ENCODE measurements at regions not wholly inside any gene's neighbourhood (a gene's known extent, or its start where the extent isn't known, plus 50 kb on each side); places are given as distances from the start of the nearest gene placed in this dataset.

DNA sequence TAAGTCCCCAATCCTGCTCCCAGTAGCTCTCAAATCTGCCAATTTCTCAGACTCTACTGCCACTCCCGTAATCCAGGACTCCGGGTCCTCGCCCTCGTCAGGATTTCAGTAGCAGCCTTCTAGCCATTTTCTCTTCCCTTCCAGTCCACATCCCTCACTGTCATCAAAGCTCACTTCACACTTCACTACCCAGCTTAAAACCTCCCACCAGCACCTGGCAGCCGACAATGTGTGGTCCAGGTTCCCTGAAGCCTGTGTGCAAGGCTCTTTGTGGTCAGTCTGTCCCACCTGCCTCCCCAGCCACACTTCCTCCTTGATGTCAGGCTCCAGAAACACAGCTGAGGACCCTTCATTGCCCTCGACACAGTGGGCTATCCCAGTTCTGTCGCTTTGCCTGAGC, 304.5 kb upstream of the ROPN1 start:
- no peaks in the 10 kb centered on the region for H3K9me3 ChIP-seq (ENCODE audit: control insufficient read depth in 2 of 2, low read length in 2 of 2)
- no peak overlapping the region for H3K27ac ChIP-seq (ENCODE audit: low read depth in 2 of 2, low read length in 2 of 2)
- peaks cover 0 to 7% of the 10 kb centered on the region in 2 donors for H3K4me1 ChIP-seq (ENCODE audit: control insufficient read depth in 2 of 2, insufficient read depth in 2 of 2, low read length in 2 of 2)
- no peaks in the 10 kb centered on the region for H3K36me3 ChIP-seq (ENCODE audit: control insufficient read depth in 2 of 2, insufficient read depth in 2 of 2, low read length in 2 of 2)
- H3K9ac ChIP-seq (ENCODE audit: low read depth in 1 of 2, low read length in 2 of 2): no peak overlapping the region
- H3K4me3 ChIP-seq (ENCODE audit: low read length in 2 of 2): no peak overlapping the region
- no peaks in the 10 kb centered on the region for H3K27me3 ChIP-seq (ENCODE audit: control insufficient read depth in 2 of 2, insufficient read depth in 2 of 2, low read length in 2 of 2)

DNA sequence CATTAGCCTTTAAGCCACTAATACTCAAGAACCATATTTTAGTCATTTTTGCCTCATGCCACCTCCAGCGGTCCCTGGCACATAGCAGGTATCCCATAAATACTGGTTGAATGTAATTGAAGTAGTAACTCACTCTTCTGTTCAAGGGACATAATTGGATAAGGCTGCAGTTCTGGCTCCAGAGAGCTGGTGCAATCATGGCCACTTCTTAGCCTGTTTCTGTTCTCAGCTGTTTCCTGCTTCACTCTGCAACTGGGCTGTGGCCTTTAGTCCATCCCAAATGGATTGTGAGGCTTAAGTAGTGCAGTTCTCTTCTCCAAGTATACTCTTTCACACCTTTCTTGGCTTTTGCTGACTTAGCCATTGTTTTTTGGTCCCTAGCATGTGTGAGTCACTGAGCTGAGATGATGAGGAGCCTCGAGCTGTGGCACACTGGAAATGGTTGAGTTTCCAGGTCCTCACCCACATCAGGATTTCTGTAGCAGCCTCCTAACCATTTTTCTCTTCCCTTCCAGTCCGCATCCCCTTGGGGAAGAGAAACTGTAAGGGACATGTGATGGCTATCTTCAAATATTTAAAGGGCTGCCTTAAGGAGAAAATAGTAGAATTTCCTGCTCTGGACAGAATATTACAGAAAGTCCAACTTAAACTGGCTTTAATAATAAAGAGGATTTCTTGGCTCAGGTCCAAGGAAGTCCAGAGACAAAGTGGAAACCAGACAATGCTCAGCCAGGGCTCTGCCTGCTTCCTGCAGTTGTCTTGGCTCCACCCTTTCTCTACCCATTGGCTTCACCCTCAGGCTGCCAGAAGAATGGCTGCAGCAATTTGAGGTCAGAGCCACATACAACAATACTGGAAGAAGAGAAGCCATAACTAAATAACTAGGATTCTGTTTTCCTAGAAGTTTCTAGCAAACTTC, 305.4 kb upstream of the ROPN1 start:
- Histone ChIP-seq H3K4me1 (ENCODE audit: control insufficient read depth in 2 of 2, insufficient read depth in 2 of 2, low read length in 2 of 2) (peaks cover 0 to 2% of the 10 kb centered on the region in 2 donors), H3K4me3 (ENCODE audit: low read length in 2 of 2) (no peak overlapping the region), H3K27ac (ENCODE audit: low read depth in 2 of 2, low read length in 2 of 2) (no peak overlapping the region), H3K9me3 (ENCODE audit: control insufficient read depth in 2 of 2, low read length in 2 of 2) (no peaks in the 10 kb centered on the region), H3K9ac (ENCODE audit: low read depth in 1 of 2, low read length in 2 of 2) (no peak overlapping the region), H3K36me3 (ENCODE audit: control insufficient read depth in 2 of 2, insufficient read depth in 2 of 2, low read length in 2 of 2) (no peaks in the 10 kb centered on the region), H3K27me3 (ENCODE audit: control insufficient read depth in 2 of 2, insufficient read depth in 2 of 2, low read length in 2 of 2) (no peaks in the 10 kb centered on the region)

DNA sequence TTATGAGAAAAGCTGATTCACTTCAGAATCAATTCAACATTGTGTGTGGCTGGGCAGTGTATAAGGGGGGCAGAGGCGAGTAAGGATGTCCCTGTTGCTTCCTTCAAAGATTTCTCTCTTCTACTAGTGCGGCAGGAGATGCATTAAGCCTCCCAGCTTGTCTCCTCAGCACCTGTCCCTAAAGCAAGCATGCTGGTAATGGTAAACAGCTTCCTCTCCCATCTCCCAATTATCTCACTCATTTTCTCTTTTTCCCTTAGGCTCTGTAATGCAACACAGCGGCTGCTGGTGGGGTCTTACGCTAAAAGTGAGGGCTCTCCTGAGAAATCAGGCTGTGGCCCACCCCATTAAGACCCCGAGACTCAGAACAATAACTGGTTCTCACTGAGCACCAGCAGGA, 306.4 kb upstream of the ROPN1 start:
- H3K4me1 ChIP-seq (ENCODE audit: control insufficient read depth in 2 of 2, insufficient read depth in 2 of 2, low read length in 2 of 2): no peaks in the 10 kb centered on the region
- H3K9ac ChIP-seq (ENCODE audit: low read depth in 1 of 2, low read length in 2 of 2): no peak overlapping the region
- H3K36me3 ChIP-seq (ENCODE audit: control insufficient read depth in 2 of 2, insufficient read depth in 2 of 2, low read length in 2 of 2): no peaks in the 10 kb centered on the region
- no peak overlapping the region for H3K27ac ChIP-seq (ENCODE audit: low read depth in 2 of 2, low read length in 2 of 2)
- H3K9me3 ChIP-seq (ENCODE audit: control insufficient read depth in 2 of 2, low read length in 2 of 2): no peaks in the 10 kb centered on the region
- H3K4me3 ChIP-seq (ENCODE audit: low read length in 2 of 2): no peak overlapping the region
- no peaks in the 10 kb centered on the region for H3K27me3 ChIP-seq (ENCODE audit: control insufficient read depth in 2 of 2, insufficient read depth in 2 of 2, low read length in 2 of 2)

DNA sequence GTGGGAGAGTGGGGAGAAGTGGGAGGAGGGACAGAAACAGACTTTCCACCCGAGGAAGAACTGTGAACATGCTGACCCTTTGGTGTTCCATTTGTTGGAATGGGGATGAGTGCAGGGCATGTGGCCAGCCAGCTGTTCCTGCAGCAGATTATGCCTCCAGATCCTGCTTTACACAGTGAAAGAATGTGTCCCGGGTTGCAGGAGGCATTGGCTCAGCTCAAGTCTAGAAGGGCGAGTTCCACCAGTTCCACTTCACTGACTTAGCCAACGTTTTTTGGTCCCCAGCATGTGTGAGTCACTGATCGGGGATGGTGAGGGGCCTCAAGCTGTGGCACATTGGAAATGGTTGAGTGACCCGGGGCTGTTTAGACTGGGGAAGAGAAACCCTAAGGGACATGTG, 307.0 kb upstream of the ROPN1 start:
- Histone ChIP-seq H3K9me3 (ENCODE audit: control insufficient read depth in 2 of 2, low read length in 2 of 2) (no peaks in the 10 kb centered on the region), H3K9ac (ENCODE audit: low read depth in 1 of 2, low read length in 2 of 2) (no peak overlapping the region), H3K4me3 (ENCODE audit: low read length in 2 of 2) (no peak overlapping the region), H3K4me1 (ENCODE audit: control insufficient read depth in 2 of 2, insufficient read depth in 2 of 2, low read length in 2 of 2) (no peaks in the 10 kb centered on the region), H3K27me3 (ENCODE audit: control insufficient read depth in 2 of 2, insufficient read depth in 2 of 2, low read length in 2 of 2) (no peaks in the 10 kb centered on the region), H3K27ac (ENCODE audit: low read depth in 2 of 2, low read length in 2 of 2) (no peak overlapping the region), H3K36me3 (ENCODE audit: control insufficient read depth in 2 of 2, insufficient read depth in 2 of 2, low read length in 2 of 2) (no peaks in the 10 kb centered on the region)

DNA sequence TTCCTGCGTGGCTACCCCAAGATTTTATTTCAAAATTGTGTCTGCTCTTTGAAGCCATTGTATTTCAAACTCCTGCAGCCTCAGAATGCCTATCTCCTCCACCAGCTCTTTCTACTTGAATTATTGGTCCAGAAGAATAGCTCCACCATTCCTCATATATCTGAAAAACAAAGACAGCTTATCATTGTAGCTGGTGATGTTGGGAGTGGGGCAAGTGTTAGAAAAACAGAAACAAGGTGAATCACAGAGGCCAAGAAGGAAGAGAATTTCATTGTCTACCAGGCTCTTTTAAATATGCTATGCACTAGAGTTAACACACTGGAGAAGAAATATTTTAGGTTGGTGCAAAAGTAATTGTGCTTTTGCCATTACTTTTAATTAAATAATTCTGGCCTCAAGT, 307.9 kb upstream of the ROPN1 start:
- Histone ChIP-seq H3K27ac (ENCODE audit: low read depth in 2 of 2, low read length in 2 of 2) (no peak overlapping the region), H3K36me3 (ENCODE audit: control insufficient read depth in 2 of 2, insufficient read depth in 2 of 2, low read length in 2 of 2) (no peaks in the 10 kb centered on the region), H3K4me3 (ENCODE audit: low read length in 2 of 2) (no peak overlapping the region), H3K9ac (ENCODE audit: low read depth in 1 of 2, low read length in 2 of 2) (no peak overlapping the region), H3K4me1 (ENCODE audit: control insufficient read depth in 2 of 2, insufficient read depth in 2 of 2, low read length in 2 of 2) (no peaks in the 10 kb centered on the region), H3K9me3 (ENCODE audit: control insufficient read depth in 2 of 2, low read length in 2 of 2) (no peaks in the 10 kb centered on the region), H3K27me3 (ENCODE audit: control insufficient read depth in 2 of 2, insufficient read depth in 2 of 2, low read length in 2 of 2) (no peaks in the 10 kb centered on the region)

DNA sequence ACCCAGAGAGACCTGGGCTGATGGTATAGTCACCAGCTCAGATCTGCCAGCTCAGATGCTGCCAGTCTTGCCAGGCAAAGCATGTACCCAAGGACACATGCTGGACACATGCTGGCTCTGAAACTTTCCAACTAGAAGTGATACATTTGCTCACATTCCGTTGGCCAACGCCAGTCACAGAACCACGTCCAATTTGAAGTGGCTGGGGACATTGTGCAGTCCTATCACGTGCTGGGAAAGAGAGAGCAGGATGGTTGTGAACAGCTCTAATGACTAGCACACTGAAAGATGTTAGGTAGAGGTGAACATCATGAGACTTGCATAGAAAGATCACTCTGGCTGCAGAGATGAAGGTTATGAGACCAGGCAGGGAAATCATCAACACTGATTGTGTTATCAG, 308.5 kb upstream of the ROPN1 start:
- H3K9me3 ChIP-seq (ENCODE audit: control insufficient read depth in 2 of 2, low read length in 2 of 2): no peaks in the 10 kb centered on the region

DNA sequence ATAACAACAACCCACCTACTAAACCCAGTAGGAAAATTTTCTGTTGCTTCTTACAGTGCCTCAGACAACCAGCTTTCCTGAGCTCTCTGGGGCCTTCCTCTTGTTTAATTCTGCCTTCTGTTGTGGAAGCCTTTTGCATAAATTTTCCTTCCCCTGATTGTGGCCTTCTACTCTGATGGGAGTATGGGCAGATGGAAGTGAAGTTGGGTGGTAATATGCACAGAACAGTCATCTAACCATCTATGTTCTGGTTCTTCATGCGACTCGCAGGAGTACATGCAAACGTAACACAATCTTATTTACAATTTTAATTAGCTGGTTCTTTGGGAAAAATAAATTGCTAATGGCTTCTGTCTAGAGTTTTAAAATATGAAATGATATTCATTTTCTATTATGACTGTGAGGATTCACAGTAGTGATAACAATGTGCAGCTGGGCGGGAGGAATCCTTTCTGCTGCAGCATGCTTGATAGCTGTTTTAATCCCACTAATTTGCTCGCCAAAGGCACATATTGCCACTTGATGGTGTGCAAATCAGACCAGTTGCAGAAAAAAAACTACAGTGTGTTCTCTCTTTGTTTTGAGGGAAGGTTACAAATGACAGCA, 311.5 kb upstream of the ROPN1 start:
- Histone ChIP-seq H3K9me3 (ENCODE audit: control insufficient read depth in 2 of 2, low read length in 2 of 2) (no peaks in the 10 kb centered on the region), H3K27ac (ENCODE audit: low read depth in 2 of 2, low read length in 2 of 2) (no peak overlapping the region), H3K4me3 (ENCODE audit: low read length in 2 of 2) (no peak overlapping the region), H3K9ac (ENCODE audit: low read depth in 1 of 2, low read length in 2 of 2) (no peak overlapping the region), H3K27me3 (ENCODE audit: control insufficient read depth in 2 of 2, insufficient read depth in 2 of 2, low read length in 2 of 2) (no peaks in the 10 kb centered on the region), H3K4me1 (ENCODE audit: control insufficient read depth in 2 of 2, insufficient read depth in 2 of 2, low read length in 2 of 2) (no peaks in the 10 kb centered on the region), H3K36me3 (ENCODE audit: control insufficient read depth in 2 of 2, insufficient read depth in 2 of 2, low read length in 2 of 2) (no peaks in the 10 kb centered on the region)

More for the DNA sequence above, 308.5 kb upstream of the ROPN1 start:
- Histone ChIP-seq H3K9ac (ENCODE audit: low read depth in 1 of 2, low read length in 2 of 2) (no peak overlapping the region), H3K4me1 (ENCODE audit: control insufficient read depth in 2 of 2, insufficient read depth in 2 of 2, low read length in 2 of 2) (no peaks in the 10 kb centered on the region), H3K4me3 (ENCODE audit: low read length in 2 of 2) (no peak overlapping the region), H3K27me3 (ENCODE audit: control insufficient read depth in 2 of 2, insufficient read depth in 2 of 2, low read length in 2 of 2) (no peaks in the 10 kb centered on the region), H3K36me3 (ENCODE audit: control insufficient read depth in 2 of 2, insufficient read depth in 2 of 2, low read length in 2 of 2) (no peaks in the 10 kb centered on the region), H3K27ac (ENCODE audit: low read depth in 2 of 2, low read length in 2 of 2) (no peak overlapping the region)

DNA sequence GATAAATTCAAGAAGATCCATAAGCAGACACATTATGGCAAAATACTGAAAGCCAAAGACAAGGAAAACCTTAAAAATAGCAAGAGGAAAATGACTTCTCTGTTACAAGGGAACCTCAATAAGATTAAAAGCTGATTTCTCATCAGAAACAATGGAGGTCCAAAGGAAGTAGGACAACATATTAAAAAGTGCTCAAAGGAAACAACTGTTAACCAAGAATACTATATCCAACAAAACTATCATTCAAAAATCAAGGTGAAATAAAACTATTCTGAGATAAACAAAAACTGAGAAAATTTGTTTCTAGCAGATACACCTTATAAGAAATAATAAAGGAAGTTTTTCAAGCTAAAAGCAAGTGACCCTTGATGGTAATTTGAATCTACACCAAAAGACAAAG, 314.7 kb upstream of the ROPN1 start:
- no peak overlapping the region for H3K4me3 ChIP-seq (ENCODE audit: low read length in 2 of 2)
- H3K36me3 ChIP-seq (ENCODE audit: control insufficient read depth in 2 of 2, insufficient read depth in 2 of 2, low read length in 2 of 2): no peaks in the 10 kb centered on the region
- no peaks in the 10 kb centered on the region for H3K27me3 ChIP-seq (ENCODE audit: control insufficient read depth in 2 of 2, insufficient read depth in 2 of 2, low read length in 2 of 2)
- H3K4me1 ChIP-seq (ENCODE audit: control insufficient read depth in 2 of 2, insufficient read depth in 2 of 2, low read length in 2 of 2): no peaks in the 10 kb centered on the region
- H3K9ac ChIP-seq (ENCODE audit: low read depth in 1 of 2, low read length in 2 of 2): no peak overlapping the region
- H3K27ac ChIP-seq (ENCODE audit: low read depth in 2 of 2, low read length in 2 of 2): no peak overlapping the region
- H3K9me3 ChIP-seq (ENCODE audit: control insufficient read depth in 2 of 2, low read length in 2 of 2): no peaks in the 10 kb centered on the region

DNA sequence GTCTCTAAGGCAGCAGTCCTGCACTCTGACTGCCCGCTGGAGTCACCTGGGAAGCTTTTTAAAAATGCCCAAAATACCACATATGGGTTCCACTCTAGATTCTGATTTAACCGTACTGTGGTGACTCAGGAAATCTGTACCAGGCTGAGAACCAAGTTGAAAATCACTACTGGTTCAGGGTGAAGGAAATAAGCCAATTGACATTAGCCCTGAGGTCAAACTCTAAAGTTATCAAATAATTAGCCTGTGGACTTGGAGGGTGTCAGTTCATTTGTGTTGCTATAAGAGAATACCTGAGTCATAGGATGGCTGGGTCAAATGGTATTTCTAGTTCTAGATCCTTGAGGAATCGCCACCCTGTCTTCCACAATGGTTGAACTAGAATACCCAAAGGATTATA, 321.7 kb upstream of the ROPN1 start:
- H3K27me3 ChIP-seq (ENCODE audit: control insufficient read depth in 2 of 2, insufficient read depth in 2 of 2, low read length in 2 of 2): no peaks in the 10 kb centered on the region
- no peaks in the 10 kb centered on the region for H3K36me3 ChIP-seq (ENCODE audit: control insufficient read depth in 2 of 2, insufficient read depth in 2 of 2, low read length in 2 of 2)
- H3K4me3 ChIP-seq (ENCODE audit: low read length in 2 of 2): no peak overlapping the region
- no peaks in the 10 kb centered on the region for H3K9me3 ChIP-seq (ENCODE audit: control insufficient read depth in 2 of 2, low read length in 2 of 2)
- H3K9ac ChIP-seq (ENCODE audit: low read depth in 1 of 2, low read length in 2 of 2): no peak overlapping the region
- no peak overlapping the region for H3K27ac ChIP-seq (ENCODE audit: low read depth in 2 of 2, low read length in 2 of 2)
- no peaks in the 10 kb centered on the region for H3K4me1 ChIP-seq (ENCODE audit: control insufficient read depth in 2 of 2, insufficient read depth in 2 of 2, low read length in 2 of 2)

DNA sequence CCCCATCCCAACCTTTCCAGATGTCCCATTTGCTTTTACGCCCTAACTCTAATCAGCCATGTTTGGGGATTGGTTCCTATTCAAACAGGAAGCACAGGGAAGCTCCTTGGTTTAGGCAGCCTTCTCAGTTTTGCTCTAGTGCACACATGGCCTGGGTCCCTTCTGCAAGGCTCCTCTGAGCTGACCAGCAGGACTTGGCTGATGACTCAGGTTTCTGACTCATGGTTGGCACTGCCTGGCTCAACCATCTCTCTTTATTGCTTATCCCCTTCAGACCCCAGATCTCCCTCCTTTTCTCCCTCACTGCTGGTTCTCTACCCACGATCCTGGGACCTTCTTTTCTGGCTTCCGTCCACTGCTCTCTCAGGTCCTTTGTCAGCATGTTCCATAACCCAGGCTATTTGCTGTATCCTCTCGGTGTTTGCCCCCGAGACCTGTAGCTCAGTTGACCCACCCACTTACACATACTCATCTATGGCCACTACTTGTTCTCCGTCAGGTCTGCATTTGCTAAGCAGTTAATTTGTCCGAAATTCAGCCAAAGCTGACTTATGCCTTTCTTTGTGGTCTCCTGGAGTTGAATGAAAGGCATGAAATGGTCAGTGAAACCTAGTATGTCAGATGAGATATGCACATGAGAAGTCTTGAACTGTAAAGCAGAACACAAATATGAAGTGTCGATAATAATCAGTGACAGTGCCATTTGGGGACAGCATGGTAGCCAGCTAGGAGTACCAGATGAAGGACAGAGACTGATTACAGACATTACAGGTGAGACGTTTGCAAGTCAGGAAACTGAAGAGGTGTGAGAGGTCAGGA, 323.5 kb upstream of the ROPN1 start:
- Histone ChIP-seq H3K36me3 (ENCODE audit: control insufficient read depth in 2 of 2, insufficient read depth in 2 of 2, low read length in 2 of 2) (no peaks in the 10 kb centered on the region), H3K27me3 (ENCODE audit: control insufficient read depth in 2 of 2, insufficient read depth in 2 of 2, low read length in 2 of 2) (no peaks in the 10 kb centered on the region), H3K4me3 (ENCODE audit: low read length in 2 of 2) (no peak overlapping the region), H3K27ac (ENCODE audit: low read depth in 2 of 2, low read length in 2 of 2) (no peak overlapping the region), H3K9me3 (ENCODE audit: control insufficient read depth in 2 of 2, low read length in 2 of 2) (no peaks in the 10 kb centered on the region), H3K9ac (ENCODE audit: low read depth in 1 of 2, low read length in 2 of 2) (no peak overlapping the region), H3K4me1 (ENCODE audit: control insufficient read depth in 2 of 2, insufficient read depth in 2 of 2, low read length in 2 of 2) (no peaks in the 10 kb centered on the region)

All from mucosa of rectum (tissue), 2 donors.